HG02678 (cell line): ENCODE measurements at regions not wholly inside any gene's neighbourhood (a gene's known extent, or its start where the extent isn't known, plus 50 kb on each side); places are given as distances from the start of the nearest gene placed in this dataset.
"Not testable (repeated sequence)": the region's sequence is repeated elsewhere in the genome, so short reads cannot be mapped to it uniquely, and the experiment has no call there.

Experiments
- ATAC-seq: cut with Tn5 transposase; IDR thresholded peaks from one replicate; pipeline ENCODE4 v1.9.1; 2021; ENCODE audit warnings: mild to moderate bottlenecking, moderate library complexity; ENCODE audit not compliant: unreplicated experiment

DNA sequence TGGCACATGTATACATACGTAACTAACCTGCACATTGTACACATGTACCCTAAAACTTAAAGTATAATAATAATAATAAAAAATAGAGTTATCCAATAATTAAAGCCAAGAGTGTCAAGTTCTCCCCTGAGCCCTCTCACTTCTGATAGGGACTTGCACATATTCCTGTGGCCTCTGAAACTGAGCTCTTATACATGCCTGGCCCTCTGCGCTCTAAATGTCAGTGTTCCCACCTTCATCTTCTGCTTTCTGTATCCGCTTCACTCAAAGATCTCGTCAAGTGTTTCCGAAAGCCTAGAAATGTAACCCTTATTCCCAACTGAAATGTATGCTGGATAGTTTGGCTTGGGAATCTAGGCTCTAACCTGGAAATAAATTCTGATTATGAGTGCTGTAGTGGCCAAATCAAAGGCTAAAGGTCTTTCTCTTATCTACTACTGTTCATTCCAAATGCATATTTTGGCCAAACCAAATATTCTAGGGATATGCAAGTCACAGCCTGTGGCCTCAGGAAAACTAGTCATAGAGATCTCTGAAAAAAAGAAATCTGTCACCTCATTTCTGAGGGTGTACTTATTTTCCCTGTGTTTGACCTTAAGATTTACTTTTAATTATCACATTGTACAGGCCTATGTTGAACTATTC lies 99.5 kb upstream of the LYPLAL1 start:
- no peak for ATAC-seq

DNA sequence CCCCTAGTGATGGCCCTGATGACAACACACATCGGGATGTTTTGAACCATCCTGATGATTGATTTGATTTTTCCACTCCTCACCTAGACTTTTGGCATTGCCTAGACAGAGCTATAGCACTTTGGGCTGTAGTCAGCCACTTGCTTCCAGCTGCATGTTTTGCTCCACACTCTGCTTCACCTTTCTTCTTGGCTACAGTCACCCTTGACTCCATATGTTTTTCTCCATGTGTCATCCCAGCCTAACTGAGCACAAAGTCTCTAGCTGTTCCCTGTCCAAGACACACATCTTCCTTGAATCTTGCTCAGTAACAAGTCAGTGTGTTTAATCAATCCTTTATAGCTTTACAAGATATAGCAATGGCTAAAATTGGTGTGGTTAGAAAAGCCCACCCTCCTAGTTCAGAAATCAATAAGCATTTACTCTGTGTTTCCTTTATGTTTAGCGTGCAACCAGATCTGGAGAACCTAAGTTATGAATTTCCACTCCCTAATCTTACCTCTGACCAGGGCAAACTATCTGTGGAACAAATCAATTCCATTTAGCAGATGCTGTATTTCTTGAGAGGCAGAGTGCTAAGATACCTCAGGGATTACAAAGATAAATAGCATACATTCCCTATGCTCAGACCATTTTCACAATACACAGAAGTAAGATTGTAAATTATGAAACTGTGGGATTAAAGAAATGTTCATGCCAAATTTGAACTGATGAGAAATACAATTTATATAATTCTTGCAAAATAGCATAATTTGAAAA lies 98.4 kb upstream of the LYPLAL1 start:
- no peak for ATAC-seq

DNA sequence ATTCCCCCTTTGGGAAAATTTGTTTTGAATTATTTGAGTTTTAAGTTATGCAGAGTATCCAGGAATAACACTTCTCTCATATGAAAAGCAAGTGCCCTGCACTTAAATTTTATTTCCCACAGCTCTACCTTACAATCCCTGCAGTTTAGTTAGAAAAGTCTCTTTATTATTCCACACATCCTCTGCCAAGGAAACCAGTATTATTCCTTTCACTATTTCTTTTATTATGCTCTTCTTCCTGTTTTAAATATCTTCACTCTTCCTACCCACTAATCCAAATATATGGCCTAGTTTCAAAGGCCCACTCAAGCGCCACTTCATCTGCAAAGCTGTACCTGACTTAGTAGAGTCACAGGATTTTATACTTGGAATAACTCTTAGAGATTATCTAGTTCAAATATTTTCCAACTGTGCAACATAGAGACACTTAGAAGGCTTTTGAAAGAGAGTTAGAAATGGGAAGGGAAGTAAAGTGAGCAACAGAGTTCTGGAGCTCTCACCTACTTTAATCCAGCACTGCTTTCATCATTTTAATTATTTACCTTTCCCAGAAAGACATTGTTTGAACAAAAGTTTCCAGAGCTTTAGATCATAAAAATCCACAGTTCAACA lies 97.2 kb upstream of the LYPLAL1 start:
- ATAC-seq = no peak

DNA sequence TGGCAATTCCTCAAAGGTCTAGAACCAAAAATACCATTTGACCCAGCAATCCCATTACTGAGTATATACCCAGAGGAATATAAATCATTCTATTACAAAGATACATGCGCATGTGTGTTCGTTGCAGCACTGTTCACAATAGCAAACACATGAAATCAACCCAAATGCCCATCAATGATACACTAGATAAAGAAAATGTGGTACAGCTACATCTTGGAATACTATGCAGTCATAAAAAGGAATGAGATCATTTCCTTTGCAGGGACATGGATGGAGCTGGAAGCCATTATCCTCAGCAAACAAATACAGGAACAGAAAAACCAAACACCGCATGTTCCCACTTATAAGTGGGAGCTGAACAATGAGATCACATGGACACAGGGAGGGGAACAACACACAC lies 95.9 kb upstream of the LYPLAL1 start:
- ATAC-seq = not testable (repeated sequence)

- peak; percentile 73 for ATAC-seq
These were observed 91.4 kb upstream of the LYPLAL1 start for GRCh38 chr1:219081943-219082925.

GRCh38 chr1:219083631-219084030 lies 90.0 kb upstream of the LYPLAL1 start:
- no peak for ATAC-seq

- ATAC-seq = no peak
These were observed 88.6 kb upstream of the LYPLAL1 start for GRCh38 chr1:219085082-219085481.

DNA sequence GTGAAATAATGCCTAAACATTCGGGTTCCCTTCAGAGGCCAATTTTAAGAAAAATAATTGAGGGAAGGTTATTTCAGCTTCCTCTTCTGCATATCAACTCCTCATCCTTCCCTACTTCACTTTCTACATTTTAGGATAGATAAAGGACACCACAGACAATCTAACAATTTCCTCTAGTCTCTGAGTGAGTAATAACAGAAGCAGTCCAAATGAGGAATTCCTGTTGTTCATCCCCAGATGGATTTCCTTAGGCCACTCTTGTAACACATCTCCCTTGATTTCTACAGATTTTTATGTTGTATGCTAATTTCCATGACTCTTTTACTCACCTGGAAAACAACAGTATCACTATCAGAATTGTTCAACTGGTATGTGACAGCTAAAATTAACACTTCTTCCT lies 87.7 kb upstream of the LYPLAL1 start:
- ATAC-seq = no peak

- no peak for ATAC-seq
These were observed 86.7 kb upstream of the LYPLAL1 start for GRCh38 chr1:219086956-219087469.

DNA sequence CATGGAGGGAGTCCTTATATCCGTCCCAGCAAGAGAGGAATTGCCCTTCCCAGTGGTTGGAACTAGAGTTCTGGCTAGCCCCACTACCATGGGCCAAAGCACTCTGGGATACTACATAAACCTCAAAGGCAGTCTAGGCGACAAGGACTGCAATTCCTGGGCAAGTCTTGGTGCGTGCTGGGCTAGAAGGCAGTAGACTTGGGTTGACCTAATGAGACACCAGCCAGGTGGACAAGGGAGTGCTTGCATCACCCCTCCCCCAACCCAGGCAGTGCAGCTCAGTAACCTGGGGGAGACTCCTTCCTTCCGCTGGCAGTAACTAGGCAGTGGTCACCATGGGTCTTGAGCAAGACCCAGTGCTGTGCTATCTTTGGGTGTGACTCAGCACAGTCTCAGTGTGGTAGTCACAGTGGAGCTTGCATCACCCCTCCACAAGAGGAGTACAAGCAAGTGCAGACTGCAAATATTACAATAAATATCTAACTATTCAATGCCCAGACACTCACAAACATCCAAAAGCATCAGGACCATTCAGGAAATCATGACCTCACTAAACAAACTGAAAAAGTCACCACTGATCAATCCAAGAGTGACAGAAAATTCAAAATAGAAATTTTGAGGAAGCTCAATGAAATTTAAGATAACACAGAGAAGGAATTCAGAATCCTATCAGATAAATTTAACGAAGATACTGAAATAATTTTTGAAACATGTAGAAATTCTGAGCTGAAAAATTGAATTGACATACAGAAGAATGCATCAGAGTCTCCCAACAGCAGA lies 84.7 kb upstream of the LYPLAL1 start:
- peak; percentile 67 for ATAC-seq

DNA sequence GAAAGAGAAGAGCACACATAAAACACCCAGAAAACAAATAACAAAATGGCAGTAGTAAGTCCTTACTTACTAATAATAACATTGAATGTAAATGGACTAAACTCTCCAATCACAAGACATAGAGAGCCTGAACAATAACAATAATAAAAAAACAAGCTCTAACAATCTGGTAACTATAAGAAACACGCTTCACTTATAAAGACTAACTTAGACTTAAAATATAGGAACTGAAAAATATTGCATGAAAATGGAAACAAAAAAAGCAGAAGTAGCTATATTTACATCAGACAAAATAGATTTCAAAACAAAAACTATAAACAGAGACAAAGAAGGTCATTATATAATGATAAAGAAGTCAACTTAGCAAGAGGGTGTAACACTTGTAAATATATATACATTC lies 83.1 kb upstream of the LYPLAL1 start:
- ATAC-seq = peak; percentile 74

DNA sequence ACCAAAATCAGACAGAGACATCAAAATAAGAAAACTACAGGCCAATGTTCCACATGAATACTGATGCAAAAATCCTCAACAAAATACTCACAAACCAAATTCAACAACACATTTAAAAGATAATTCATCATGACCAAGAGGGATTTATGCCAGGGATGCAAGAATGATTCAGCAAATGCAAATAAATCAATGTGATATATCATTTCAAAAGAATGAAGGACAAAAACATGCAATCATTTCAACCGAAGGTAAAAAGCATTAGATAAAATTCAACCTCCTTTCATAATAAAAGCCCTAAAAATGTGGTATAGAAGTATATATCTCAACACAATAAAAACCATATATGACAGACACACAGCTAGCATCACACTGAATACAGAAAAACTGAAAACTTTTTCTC lies 81.5 kb upstream of the LYPLAL1 start:
- no peak for ATAC-seq

GRCh38 chr1:219099307-219099706 lies 74.4 kb upstream of the LYPLAL1 start:
- peak; percentile 69 for ATAC-seq

DNA sequence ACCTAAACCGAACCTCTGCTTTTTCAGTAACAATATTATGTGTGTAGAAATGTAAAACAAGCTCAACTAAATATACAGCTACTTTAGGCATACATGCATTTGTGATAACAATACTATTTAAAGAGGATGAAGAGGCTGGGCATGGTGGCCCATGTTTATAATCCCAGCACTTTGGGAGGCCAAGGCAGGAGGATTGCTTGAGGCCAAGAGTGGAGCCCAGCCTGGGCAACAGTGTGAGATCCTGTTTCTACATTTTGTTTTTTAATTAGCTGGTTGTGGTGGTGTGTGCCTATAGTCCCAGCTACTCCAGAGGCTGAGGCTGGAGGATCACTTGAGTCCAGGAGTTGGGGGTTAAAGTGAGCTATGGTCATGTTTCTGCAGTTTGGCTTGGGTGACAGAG lies 73.6 kb upstream of the LYPLAL1 start:
- no peak for ATAC-seq

DNA sequence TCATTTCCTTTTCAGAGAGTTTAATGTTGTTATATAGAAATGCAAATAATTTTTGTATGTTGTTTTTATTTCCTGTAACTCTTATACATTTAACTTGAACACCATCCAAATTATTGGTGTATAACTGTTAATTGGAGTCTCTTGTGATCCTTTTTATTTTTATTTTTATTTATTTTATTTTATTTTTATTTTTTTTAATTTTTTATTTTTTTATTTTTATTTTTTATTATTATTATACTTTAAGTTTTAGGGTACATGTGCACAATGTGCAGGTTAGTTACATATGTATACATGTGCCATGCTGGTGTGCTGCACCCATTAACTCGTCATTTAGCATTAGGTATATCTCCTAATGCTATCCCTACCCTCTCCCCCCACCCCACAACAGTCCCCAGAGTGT lies 71.2 kb upstream of the LYPLAL1 start:
- ATAC-seq = not testable (repeated sequence)

DNA sequence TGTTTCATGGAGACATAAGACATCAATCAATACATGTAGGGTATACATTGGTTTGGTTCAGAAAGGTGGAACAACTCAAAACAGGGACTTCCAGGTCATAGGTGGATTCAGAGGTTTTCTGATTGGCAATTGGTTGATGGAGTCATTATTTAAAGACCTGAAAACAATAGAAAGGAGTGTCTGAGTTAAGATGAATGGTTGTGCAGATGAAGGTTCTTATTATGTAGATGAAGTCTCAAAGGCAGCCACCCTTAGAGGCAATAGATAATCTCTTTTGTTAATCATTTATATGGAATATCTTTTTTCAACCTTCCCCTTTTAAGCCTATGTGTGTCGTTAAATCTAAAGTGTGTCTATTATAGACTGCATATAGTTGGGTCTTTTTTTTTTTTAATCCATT lies 67.8 kb upstream of the LYPLAL1 start:
- no peak for ATAC-seq

DNA sequence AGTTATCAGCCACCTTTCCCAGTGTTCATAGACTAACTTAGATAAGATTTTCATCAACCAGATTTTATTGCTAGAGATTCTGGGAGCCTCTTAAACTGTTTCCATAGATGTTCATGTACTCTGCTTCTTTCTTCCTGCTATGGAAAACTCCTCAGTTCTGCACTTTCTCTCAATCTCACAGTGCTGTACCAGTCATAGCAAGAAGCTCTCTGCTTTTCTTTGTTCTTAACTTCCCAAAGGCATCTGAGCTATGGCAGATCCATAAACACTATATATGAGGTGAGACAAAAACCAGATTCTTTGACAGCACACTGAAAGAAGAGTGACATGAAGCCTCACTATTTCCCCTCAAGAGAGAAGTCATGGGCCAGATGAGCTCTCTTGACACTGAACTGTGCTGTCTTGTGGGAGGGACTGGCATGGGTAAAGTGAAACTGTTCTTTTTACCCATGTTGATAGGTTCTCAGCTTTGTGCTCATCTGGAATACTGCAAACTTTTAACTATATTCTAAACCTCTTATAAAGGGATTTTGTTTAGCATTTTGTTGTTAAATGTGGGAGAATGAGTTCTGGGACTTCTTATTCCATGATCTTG lies 64.2 kb upstream of the LYPLAL1 start:
- ATAC-seq = peak; percentile 69

DNA sequence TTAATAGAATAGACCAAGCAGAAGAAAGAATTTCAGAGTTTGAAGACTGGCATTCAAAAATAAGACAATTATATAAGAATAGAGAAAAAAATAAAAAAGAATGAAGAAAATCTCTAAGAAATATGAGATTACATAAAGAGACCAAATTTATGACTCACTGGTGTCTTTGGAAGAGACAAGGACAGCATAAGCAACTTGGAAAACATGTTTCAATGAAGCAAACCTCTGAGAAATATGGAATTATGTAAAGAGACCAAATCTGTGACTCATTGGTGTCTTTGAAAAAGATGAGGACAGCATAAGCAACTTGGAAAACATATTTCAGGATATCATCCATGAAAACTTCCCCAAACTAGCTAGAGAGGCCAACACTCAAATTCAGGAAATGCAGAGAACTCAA lies 60.4 kb upstream of the LYPLAL1 start:
- no peak for ATAC-seq

DNA sequence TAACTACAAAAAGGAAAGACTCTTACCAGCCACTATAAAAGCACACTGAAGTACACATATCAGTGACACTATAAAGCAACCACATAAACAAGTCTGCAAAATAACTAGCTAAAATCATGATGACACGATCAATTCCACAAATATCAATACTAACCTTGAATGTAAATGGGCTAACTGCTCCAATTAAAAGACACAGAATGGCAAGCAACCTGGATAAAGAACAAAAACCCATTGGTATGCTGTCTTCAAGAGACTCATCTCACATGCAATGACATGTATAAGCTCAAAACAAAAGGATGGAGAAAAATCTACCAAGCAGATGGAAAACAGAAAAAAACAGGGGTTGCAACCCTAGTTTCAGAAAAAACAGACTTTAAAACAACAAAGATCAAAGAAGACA lies 59.7 kb upstream of the LYPLAL1 start:
- ATAC-seq = no peak

DNA sequence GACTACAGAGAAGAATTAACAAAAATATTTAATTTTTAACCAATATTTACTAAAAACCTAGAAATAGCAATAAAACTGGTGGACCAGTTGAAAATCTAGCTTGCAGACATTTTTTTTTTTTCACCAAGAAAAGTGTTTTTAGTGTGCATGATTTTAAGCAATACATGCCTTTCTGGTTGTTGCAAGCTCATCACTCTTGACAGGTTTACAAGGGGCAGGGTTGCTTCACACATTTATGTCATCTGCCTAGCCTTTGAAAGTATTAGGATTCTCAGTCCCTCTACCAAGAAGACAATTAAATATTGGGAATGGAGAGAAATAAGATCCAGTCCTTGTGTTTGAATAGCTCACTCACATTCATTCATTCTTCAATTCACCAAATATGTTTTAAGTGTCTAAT lies 53.8 kb upstream of the LYPLAL1 start:
- no peak for ATAC-seq
